K562 (cell line): ENCODE measurements at regions not wholly inside any gene's neighbourhood (a gene's known extent, or its start where the extent isn't known, plus 50 kb on each side); places are given as distances from the start of the nearest gene placed in this dataset.

Source experiments
- CREB1 ChIP-seq, 2 experiments: sonication (generic) in 1 of 2; formaldehyde crosslinking in 1 of 2; IDR thresholded peaks; 2 replicates each; pipeline versions ENCODE4 v1.6.1 to v1.8.0; 2012 to 2022; ENCODE audit warnings: inconsistent platforms in 1 of 2, mild to moderate bottlenecking in 1 of 2, missing genetic modification reagents in 1 of 2, moderate library complexity in 1 of 2
- LARP7 ChIP-seq: fragments of 450-650 bp; IDR thresholded peaks from 2 replicates; pipeline ENCODE4 v1.6.1; 2016
- POLR2AphosphoS5 ChIP-seq: IDR thresholded peaks from 2 replicates; pipeline ENCODE4 v1.6.1; 2011; ENCODE audit warnings: mild to moderate bottlenecking, low read depth, low read length, moderate library complexity; ENCODE audit not compliant: control insufficient read depth, insufficient read depth
- ZBTB7A ChIP-seq: IDR thresholded peaks from 2 replicates; pipeline ENCODE4 v1.6.1; 2011; ENCODE audit warnings: low read depth, mild to moderate bottlenecking, low read length, moderate library complexity, borderline replicate concordance; ENCODE audit not compliant: control insufficient read depth
- ZKSCAN8 ChIP-seq: fragments of 200-800 bp; sonication (Bioruptor generic); IDR thresholded peaks from 2 replicates; pipeline ENCODE4 v1.6.1; 2016; ENCODE audit warnings: missing genetic modification characterization, missing compliant biosample characterization

GRCh38 chr13:77833331-77833863, 85.2 kb downstream of the EDNRB start:
- TF ChIP-seq CREB1 (IDR thresholded peaks at IDR 0.05) (no peak), CREB1 (CRISPR knock-in tag; IDR thresholded peaks at IDR 0.05) (no peak), POLR2AphosphoS5 (no peak), ZBTB7A (no peak), ZKSCAN8 (CRISPR knock-in tag) (no peak), LARP7 (no peak)
